ENCODE measurements at regions not wholly inside any gene's neighbourhood (a gene's known extent, or its start where the extent isn't known, plus 50 kb on each side); places are given as distances from the start of the nearest gene placed in this dataset.

GRCh38 chr3:19029837-19030521 lies 118.3 kb upstream of the KCNH8 start:
- Histone ChIP-seq H3K27ac (ENCODE audit: control insufficient read depth, insufficient read depth, low read length) (no peak overlapping the region), H3K9ac (ENCODE audit: control insufficient read depth, extremely low read depth, insufficient read depth, low read length) (no peak overlapping the region), H3K27me3 (ENCODE audit: control insufficient read depth, extremely low read depth, insufficient read depth, low read length) (no peaks in the 10 kb centered on the region), H3K9me1 (ENCODE audit: control insufficient read depth, extremely low read depth, insufficient read depth, low read length) (no peaks in the 10 kb centered on the region), H3K79me2 (ENCODE audit: control insufficient read depth, insufficient read depth, low read length) (no peaks in the 10 kb centered on the region), H3K9me3 (ENCODE audit: control insufficient read depth, low read depth, low read length) (no peaks in the 10 kb centered on the region), H3K4me3 (ENCODE audit: control insufficient read depth in 2 of 3, extremely low read depth in 1 of 3, insufficient read depth in 2 of 3, low read depth in 1 of 3, low read length in 3 of 3) (no peak overlapping the region), H3K36me3 (ENCODE audit: control insufficient read depth in 2 of 2, extremely low read depth in 1 of 2, insufficient read depth in 2 of 2, low read length in 2 of 2) (no peaks in the 10 kb centered on the region), H4K20me1 (ENCODE audit: control insufficient read depth, extremely low read depth, insufficient read depth, low read length) (no peaks in the 10 kb centered on the region), H3K4me1 (ENCODE audit: control insufficient read depth, extremely low read depth, insufficient read depth, low read length) (no peaks in the 10 kb centered on the region), H3K4me2 (ENCODE audit: control insufficient read depth, extremely low read depth, insufficient read depth, low read depth, low read length) (no peak overlapping the region), H2AFZ (ENCODE audit: control insufficient read depth, low read length) (no peak overlapping the region)
- TF ChIP-seq CTCF (optimal IDR thresholded peaks at IDR 0.05 in 1 of 3, IDR thresholded peaks at IDR 0.05 in 1 of 3, conservative IDR thresholded peaks at IDR 0.05 in 1 of 3; ENCODE audit: extremely low read depth in 1 of 3, insufficient read depth in 2 of 3, low read length in 3 of 3), result no peak
- no peak for TF ChIP-seq EZH2 (IDR thresholded peaks at IDR 0.05; ENCODE audit: low read length)
- DNase-seq (ENCODE audit: low read depth, low spot score), result no peak
- dilution Hi-C loops (cut with MboI; ENCODE audit: extremely low pct_ligation_motif_present, low sequenced_read_pairs), result no loop called here
- no peak for FAIRE-seq

GRCh38 chr3:19025441-19025840 lies 122.9 kb upstream of the KCNH8 start:
- Histone ChIP-seq H3K4me3 (ENCODE audit: control insufficient read depth in 2 of 3, extremely low read depth in 1 of 3, insufficient read depth in 2 of 3, low read depth in 1 of 3, low read length in 3 of 3) (no peak overlapping the region), H3K4me2 (ENCODE audit: control insufficient read depth, extremely low read depth, insufficient read depth, low read depth, low read length) (no peak overlapping the region), H4K20me1 (ENCODE audit: control insufficient read depth, extremely low read depth, insufficient read depth, low read length) (no peaks in the 10 kb centered on the region), H2AFZ (ENCODE audit: control insufficient read depth, low read length) (no peak overlapping the region), H3K79me2 (ENCODE audit: control insufficient read depth, insufficient read depth, low read length) (no peaks in the 10 kb centered on the region), H3K27ac (ENCODE audit: control insufficient read depth, insufficient read depth, low read length) (no peak overlapping the region), H3K4me1 (ENCODE audit: control insufficient read depth, extremely low read depth, insufficient read depth, low read length) (no peaks in the 10 kb centered on the region), H3K9ac (ENCODE audit: control insufficient read depth, extremely low read depth, insufficient read depth, low read length) (no peak overlapping the region), H3K36me3 (ENCODE audit: control insufficient read depth in 2 of 2, extremely low read depth in 1 of 2, insufficient read depth in 2 of 2, low read length in 2 of 2) (no peaks in the 10 kb centered on the region), H3K27me3 (ENCODE audit: control insufficient read depth, extremely low read depth, insufficient read depth, low read length) (no peaks in the 10 kb centered on the region), H3K9me3 (ENCODE audit: control insufficient read depth, low read depth, low read length) (no peaks in the 10 kb centered on the region), H3K9me1 (ENCODE audit: control insufficient read depth, extremely low read depth, insufficient read depth, low read length) (no peaks in the 10 kb centered on the region)
- TF ChIP-seq EZH2 (IDR thresholded peaks at IDR 0.05; ENCODE audit: low read length), result no peak
- no peak for TF ChIP-seq CTCF (optimal IDR thresholded peaks at IDR 0.05 in 1 of 3, IDR thresholded peaks at IDR 0.05 in 1 of 3, conservative IDR thresholded peaks at IDR 0.05 in 1 of 3; ENCODE audit: extremely low read depth in 1 of 3, insufficient read depth in 2 of 3, low read length in 3 of 3)
- no peak for FAIRE-seq
- dilution Hi-C loops (cut with MboI; ENCODE audit: extremely low pct_ligation_motif_present, low sequenced_read_pairs), result no loop called here
- DNase-seq (ENCODE audit: low read depth, low spot score), result no peak

Data from keratinocyte (primary cell).